Activated CD4-positive, alpha-beta T cell treated with anti-CD3 and anti-CD28 coated beads, Interleukin-2, amount 50 U/mL, for 48 hours (primary cell): ENCODE measurements at regions not wholly inside any gene's neighbourhood (a gene's known extent, or its start where the extent isn't known, plus 50 kb on each side); places are given as distances from the start of the nearest gene placed in this dataset.

Source experiments
- DNase-seq, 2 experiments: peaks; one replicate each; pipeline ENCODE4 v3.0.0-alpha.2; 2020

- DNase-seq, result no peak
Measured at GRCh38 chr10:105714728-105715127, 1073.6 kb downstream of the SORCS3 start.

GRCh38 chr10:105707603-105708002 lies 1066.5 kb downstream of the SORCS3 start:
- no peak for DNase-seq

GRCh38 chr10:105706281-105707026 lies 1065.4 kb downstream of the SORCS3 start:
- no peak for DNase-seq

DNA sequence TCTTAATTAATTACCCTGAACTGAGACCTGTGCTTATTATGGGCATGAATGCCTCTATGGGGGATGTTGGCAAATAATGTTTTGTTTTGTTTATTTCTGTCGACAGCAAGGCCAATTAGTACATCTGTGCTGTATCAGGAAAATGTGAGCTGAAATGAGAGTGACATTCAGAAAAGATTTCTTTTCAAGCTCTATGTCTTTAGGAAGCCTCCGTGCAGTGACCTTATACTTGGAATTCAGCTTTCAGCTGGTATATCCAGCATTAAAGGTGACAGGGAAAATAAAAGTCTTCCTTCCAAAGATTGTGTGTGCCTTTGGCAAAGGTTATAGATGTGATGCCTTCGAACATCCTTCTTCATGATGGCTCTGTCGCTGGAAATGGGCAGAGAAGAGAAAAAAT lies 1061.1 kb downstream of the SORCS3 start:
- DNase-seq, result no peak

- no peak for DNase-seq
Measured at GRCh38 chr10:105700218-105700617, 1059.1 kb downstream of the SORCS3 start.

- no peak for DNase-seq
Measured at GRCh38 chr10:105699504-105699903, 1058.4 kb downstream of the SORCS3 start.

DNA sequence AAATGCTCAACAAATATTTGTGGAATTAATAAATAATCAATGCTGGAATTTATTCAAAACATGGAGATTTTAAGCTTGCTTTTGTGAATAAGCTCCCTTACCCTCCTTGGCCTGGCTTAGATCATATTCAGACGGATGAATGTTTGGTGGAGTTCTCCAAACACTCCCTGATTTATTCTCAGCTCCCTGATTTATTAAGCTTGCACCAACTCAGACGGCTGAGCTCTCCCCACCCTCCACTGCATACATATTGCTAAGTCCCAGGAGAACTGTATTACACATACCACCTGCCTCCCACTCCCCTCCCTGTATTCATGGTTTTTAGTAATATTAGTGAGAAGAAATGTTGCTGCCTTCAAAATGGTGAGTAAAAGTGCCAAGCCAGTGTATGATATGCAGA lies 1057.5 kb downstream of the SORCS3 start:
- DNase-seq, result no peak

GRCh38 chr10:105697290-105697780 lies 1056.2 kb downstream of the SORCS3 start:
- no peak for DNase-seq

DNA sequence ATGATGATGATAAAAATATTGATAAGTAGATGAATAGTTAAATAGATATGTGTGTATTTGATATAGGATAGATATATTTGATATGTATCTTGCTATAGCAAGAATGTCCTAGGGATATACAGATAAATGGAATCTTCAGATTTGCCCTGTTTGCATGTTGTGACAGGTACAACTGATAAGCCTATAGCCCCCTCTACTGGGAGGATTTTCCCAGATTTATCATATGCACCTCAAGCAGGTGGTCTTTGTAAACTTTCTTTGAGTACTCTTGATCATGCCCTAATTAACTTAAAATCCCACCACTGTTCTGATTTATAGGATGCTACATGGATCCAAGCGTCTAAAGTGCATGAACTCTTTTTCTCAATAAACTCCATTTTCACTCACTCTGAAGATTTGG lies 1050.7 kb downstream of the SORCS3 start:
- DNase-seq, result no peak

- no peak for DNase-seq
Measured at GRCh38 chr10:105682911-105683310, 1041.8 kb downstream of the SORCS3 start.

DNA sequence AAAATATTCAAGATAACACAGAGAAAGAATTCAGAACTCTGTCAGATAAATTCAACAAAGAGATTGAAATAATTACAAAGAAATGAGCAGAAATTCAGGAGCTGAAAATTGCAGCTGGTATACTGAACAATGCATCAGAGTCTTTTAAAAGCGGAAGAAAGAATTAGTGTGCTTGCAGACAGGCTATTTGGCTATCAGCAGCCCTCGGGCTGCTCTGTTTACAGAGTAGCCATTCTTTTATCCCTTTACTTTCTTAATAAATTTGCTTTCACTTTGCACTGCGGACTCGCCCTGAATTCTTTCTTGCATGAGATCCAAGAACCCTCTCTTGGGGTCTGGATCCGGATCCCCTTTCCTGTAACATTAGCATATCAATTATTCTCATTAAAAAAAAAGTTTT lies 1040.0 kb downstream of the SORCS3 start:
- DNase-seq, result no peak

DNA sequence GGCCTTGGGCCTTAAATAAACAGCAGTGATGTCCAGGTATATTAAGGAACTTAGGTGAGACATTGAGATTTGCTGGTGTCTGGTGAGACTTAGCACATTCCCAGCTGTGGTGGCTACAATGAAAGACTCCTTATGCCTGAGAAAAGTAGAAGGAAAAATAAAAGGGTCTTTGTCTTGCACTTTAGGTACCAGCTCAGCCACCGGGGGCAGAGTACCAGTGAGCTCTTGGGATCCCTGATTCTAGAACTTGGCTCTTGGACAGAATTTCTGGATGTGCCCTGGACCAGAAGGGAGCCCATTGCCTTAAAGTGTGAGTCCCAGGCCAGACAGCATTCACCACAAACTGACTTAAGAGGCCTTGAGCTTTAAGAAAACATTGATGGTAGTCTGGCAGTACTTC lies 1038.7 kb downstream of the SORCS3 start:
- DNase-seq, result no peak

DNA sequence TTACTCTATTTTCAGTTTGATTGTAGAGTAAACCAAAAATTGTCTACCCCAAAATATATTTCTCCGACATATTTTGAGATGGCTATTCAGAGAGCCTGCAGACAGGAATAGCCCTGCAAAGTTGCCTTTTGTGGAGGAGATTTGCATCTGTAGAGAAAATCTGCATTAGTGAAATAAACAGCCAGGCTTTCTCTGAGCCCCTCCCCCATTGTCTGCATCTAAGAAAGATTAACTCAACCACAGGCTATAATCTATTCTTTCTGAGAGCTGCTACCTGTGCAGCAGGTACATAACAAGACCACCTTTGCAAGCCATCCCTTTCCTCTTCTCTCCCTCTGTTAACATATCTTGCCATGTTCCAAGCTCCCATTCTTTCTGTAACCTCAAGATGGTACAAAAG lies 1034.2 kb downstream of the SORCS3 start:
- no peak for DNase-seq

GRCh38 chr10:105674448-105674847 lies 1033.4 kb downstream of the SORCS3 start:
- DNase-seq, result no peak

GRCh38 chr10:105658696-105659095 lies 1017.6 kb downstream of the SORCS3 start:
- no peak for DNase-seq

DNA sequence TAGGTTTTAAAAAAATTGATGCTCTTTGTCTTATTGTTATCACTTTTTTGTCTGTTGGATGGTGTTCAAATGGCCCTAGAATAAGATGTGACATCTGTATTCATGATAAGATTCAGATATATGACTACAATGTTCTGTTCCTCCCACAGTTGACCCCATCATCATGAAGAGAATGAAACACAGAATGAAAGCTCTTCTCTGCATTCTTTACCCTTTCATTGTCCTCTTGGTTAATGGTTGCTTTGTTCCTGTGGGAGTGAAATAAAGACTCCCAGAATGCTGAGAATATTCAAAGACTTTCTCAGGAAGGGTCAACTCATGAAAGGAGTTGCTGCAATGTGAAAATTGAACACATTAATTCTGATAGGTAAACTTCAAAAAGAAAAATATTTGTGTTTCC lies 1015.8 kb downstream of the SORCS3 start:
- DNase-seq, result no peak

DNA sequence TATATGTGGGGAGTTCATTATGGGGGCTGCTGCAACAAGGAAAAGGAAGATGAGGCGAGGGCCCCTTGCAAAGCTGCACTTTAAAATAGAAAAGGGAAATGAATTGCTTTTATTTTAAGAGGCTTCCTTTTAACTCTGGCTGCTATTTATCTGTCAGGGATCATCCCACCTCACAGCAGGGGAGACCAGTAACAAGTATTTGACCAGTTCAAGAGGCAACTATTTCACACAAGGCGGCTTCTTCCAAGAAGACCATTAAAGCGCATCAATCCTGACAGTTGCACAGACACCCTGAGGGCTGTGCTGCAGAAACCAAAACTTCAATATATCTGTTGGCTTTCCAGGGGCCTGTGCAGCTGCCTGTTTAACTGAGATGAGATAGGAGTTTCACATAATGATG lies 1009.2 kb downstream of the SORCS3 start:
- DNase-seq, result no peak

GRCh38 chr10:105647354-105647753 lies 1006.3 kb downstream of the SORCS3 start:
- DNase-seq, result no peak

- DNase-seq, result no peak
Measured at GRCh38 chr10:105644978-105645377, 1003.9 kb downstream of the SORCS3 start.

- DNase-seq, result no peak
Measured at GRCh38 chr10:105644559-105644958, 1003.5 kb downstream of the SORCS3 start.

GRCh38 chr10:105644091-105644490 lies 1003.0 kb downstream of the SORCS3 start:
- no peak for DNase-seq

DNA sequence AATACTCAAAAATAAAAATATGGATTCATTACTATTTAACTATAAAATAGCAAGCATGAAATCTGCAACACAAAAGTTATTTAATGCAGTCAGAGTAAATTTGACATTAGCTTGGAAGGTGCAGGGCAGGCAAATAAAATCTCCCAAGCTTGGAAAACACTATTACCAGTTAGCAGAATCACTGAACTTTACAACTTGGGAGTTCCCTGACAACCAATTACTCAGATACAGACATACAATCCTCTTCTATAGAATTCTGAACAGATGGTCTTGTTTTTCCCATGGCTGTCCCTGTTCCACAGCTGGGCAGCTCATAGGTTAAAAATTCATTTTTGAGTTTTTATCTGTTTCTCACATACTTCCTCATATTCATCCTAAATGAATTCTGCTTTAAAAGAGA lies 1002.6 kb downstream of the SORCS3 start:
- no peak for DNase-seq

DNA sequence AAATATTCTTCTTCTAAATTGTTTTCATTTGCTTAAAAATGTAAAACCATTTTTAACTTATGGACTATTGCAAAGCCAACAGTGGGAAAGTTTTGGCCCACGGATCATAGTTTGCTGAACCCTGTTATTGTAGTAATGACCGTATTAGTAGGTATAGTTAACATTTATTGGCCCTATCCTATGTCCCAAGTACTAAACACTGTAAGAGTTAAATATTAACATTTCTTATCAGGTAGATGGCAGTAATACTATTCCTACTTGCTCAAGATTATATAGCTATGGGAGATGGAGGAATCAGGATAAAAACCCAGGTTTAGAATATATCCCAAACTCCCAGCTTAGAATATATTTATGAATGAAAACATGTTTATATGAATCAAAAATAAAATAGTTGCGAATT lies 993.2 kb downstream of the SORCS3 start:
- no peak for DNase-seq

DNA sequence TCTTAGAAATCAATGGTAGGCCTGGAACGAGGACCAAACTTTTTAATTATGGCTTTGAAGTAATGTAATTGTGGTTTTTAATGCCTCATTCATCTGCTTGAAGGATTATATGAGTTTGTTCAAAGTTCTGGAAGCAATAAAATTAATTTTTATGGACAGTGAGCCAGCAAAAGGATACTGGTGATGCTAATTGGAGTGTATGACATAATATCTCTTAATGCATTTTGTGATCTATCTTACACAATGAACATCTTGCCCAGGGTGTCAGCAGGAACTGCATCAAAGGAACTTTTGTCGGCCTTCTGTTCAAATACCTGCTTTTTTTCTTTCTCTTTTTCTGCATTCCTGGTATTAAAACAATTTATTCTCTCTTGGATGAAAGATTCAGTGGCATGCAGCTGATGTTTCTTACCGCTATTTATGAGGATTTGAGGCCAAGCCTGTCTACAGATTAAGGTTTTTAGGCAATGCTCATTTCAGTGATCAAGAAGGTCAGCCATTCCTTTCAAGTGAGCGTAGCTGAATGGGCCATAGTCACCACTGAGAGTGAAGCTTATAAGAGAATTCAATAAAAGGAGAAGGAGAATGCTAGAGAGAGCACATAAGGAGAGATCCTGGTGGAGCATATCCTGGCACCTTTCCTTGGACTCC lies 974.8 kb downstream of the SORCS3 start:
- DNase-seq, result no peak
